ENCODE measurements at regions not wholly inside any gene's neighbourhood (a gene's known extent, or its start where the extent isn't known, plus 50 kb on each side); places are given as distances from the start of the nearest gene placed in this dataset.

- FAIRE-seq (no peak), DNase-seq (ENCODE audit: insufficient read length, low spot score) (no peak)
- TF ChIP-seq CTCF (IDR thresholded peaks at IDR 0.05; ENCODE audit: insufficient read depth, missing control alignments): no peak
Measured at GRCh38 chr7:51367614-51367968, 51.0 kb upstream of the COBL start.

GRCh38 chr7:51366930-51367613, 50.5 kb upstream of the COBL start:
- TF ChIP-seq CTCF (IDR thresholded peaks at IDR 0.05; ENCODE audit: insufficient read depth, missing control alignments): peak; percentile 80

More at GRCh38 chr7:51366930-51367613, 50.5 kb upstream of the COBL start:
- DNase-seq (ENCODE audit: insufficient read length, low spot score) (peak; percentile 86), FAIRE-seq (peak; percentile 38)

Measured in D721Med (cell line).